Activated CD8-positive, alpha-beta memory T cell treated with anti-CD3 and anti-CD28 coated beads, Interleukin-2, amount 10 ng/mL, durations not matched to agents 7 days and 5 days (primary cell): ENCODE measurements at regions not wholly inside any gene's neighbourhood (a gene's known extent, or its start where the extent isn't known, plus 50 kb on each side); places are given as distances from the start of the nearest gene placed in this dataset.

Experiments
- ATAC-seq: fragments of 150-1000 bp; cut with Tn5 transposase; one replicate; pipeline ENCODE4 v1.10.0; 2021; ENCODE audit warnings: moderate library complexity
- CTCF ChIA-PET: fragments of 350-600 bp; sonication (Branson Sonifier 250); formaldehyde crosslinking; loops from one replicate; lab custom pipeline; 2021; ENCODE audit warnings: antibody characterized with exemption; lab: Charles Lee
- DNase-seq: peaks from one replicate; pipeline ENCODE4 v3.0.0-alpha.2; 2020
- H3K27ac Mint-ChIP-seq: one replicate; pipeline ENCODE4 v1.8.0; 2021; ENCODE audit warnings: mild to moderate bottlenecking, mixed read lengths
- H3K27me3 Mint-ChIP-seq: one replicate; pipeline ENCODE4 v1.8.0; 2021; ENCODE audit warnings: mixed read lengths
- H3K36me3 Mint-ChIP-seq: one replicate; pipeline ENCODE4 v1.8.0; 2021; ENCODE audit warnings: mild to moderate bottlenecking, mixed read lengths
- H3K4me1 Mint-ChIP-seq: one replicate; pipeline ENCODE4 v1.8.0; 2021; ENCODE audit warnings: mixed read lengths
- H3K4me3 Mint-ChIP-seq: one replicate; pipeline ENCODE4 v1.8.0; 2021; ENCODE audit warnings: mild to moderate bottlenecking, moderate library complexity, mixed read lengths
- H3K9me3 Mint-ChIP-seq: one replicate; pipeline ENCODE4 v1.8.0; 2022; ENCODE audit warnings: low read depth, mixed read lengths

DNA sequence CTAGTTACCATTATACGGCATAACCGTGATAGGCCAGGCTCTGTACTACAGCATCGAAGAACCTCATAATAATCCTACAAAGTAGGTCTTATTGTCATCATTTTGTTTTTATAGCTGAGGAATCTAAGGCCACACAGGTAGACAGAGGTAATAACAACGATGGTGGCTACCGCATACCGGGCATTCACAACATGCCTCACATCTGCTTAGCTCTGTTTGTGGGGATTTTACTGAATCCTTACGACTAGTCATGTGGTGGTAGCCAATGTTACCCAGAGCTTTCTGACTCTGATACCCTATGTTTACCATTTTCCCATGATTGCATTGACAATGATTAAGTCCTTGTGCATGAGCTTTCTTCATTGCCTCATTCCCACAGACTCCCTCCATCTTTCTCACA is 269.4 kb downstream of the TCF7L2 start:
- no peak for DNase-seq
- Mint-ChIP-seq H3K36me3 (no peaks in the 10 kb centered on the region), H3K4me3 (no peak overlapping the region), H3K27me3 (peaks cover 18% of the 10 kb centered on the region), H3K4me1 (peaks cover 6% of the 10 kb centered on the region), H3K9me3 (no peaks in the 10 kb centered on the region), H3K27ac (no peak overlapping the region)
- CTCF ChIA-PET, result no interaction called here
- ATAC-seq, result no peak

- ATAC-seq (no peak), DNase-seq (no peak)
- no peaks in the 10 kb centered on the region for H3K36me3 Mint-ChIP-seq
- no peak overlapping the region for H3K4me3 Mint-ChIP-seq
- H3K4me1 Mint-ChIP-seq, result peaks cover 6% of the 10 kb centered on the region
- H3K27me3 Mint-ChIP-seq, result peaks cover 21% of the 10 kb centered on the region
- no peaks in the 10 kb centered on the region for H3K9me3 Mint-ChIP-seq
- H3K27ac Mint-ChIP-seq, result no peak overlapping the region
- CTCF ChIA-PET, result no interaction called here
Observed at GRCh38 chr10:113221756-113222168, 271.7 kb downstream of the TCF7L2 start.

DNA sequence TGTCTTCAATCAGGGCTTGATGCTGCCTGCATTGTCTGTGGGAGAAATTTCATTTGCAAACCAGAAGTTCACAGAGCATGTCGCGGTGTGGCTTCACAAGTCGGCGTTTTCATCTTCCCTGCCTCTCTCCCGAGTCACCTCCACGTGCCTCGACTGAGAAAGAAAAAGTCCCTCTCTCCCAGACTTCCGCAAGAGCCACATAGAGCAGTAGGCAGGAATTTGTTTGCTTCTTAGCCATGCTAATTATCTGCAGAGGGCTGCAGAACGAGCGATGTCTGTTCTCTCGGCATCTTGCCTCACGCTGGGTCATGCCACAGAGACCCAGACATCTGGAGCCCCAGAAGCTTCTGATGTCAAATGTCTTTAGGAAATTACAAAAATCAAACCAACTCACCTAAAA is 272.2 kb downstream of the TCF7L2 start:
- ATAC-seq, result no peak
- H3K4me3 Mint-ChIP-seq, result no peak overlapping the region

DNA sequence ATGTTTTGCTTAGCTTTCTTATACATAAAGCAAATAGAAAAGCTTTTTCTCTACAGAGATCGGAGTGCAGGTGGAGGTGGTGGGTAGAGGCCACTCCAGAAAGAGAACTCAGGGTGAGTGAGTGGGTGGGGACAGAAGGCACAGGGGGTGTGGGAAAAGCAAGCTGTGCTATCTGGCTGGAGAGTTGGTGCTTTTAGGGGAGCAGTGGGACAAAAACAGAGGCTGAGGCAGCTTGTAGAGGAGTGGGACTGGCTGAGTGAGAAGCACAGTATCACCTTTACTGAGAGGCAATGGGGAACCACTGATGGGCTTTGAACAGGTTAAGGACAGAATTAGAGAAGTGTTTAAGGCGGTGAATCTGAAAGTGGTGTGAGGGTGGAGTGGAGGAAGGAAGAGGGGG is 275.3 kb downstream of the TCF7L2 start:
- H3K9me3 Mint-ChIP-seq, result no peaks in the 10 kb centered on the region
- H3K4me1 Mint-ChIP-seq, result peaks cover 6% of the 10 kb centered on the region
- no peaks in the 10 kb centered on the region for H3K36me3 Mint-ChIP-seq
- no peak overlapping the region for H3K27ac Mint-ChIP-seq
- peaks cover 37% of the 10 kb centered on the region for H3K27me3 Mint-ChIP-seq
- H3K4me3 Mint-ChIP-seq, result no peak overlapping the region
- no peak for DNase-seq
- CTCF ChIA-PET, result no interaction called here
- no peak for ATAC-seq

More for the DNA sequence above, 272.2 kb downstream of the TCF7L2 start:
- no peak overlapping the region for H3K27ac Mint-ChIP-seq
- CTCF ChIA-PET, result no interaction called here
- peaks cover 25% of the 10 kb centered on the region for H3K27me3 Mint-ChIP-seq
- H3K36me3 Mint-ChIP-seq, result no peaks in the 10 kb centered on the region
- H3K4me1 Mint-ChIP-seq, result peaks cover 6% of the 10 kb centered on the region
- no peaks in the 10 kb centered on the region for H3K9me3 Mint-ChIP-seq
- DNase-seq, result no peak

GRCh38 chr10:113225903-113226302 is 275.9 kb downstream of the TCF7L2 start:
- H3K4me3 Mint-ChIP-seq, result no peak overlapping the region
- ATAC-seq, result no peak
- CTCF ChIA-PET, result no interaction called here
- H3K27me3 Mint-ChIP-seq, result peaks cover 37% of the 10 kb centered on the region
- no peaks in the 10 kb centered on the region for H3K36me3 Mint-ChIP-seq
- peaks cover 6% of the 10 kb centered on the region for H3K4me1 Mint-ChIP-seq
- no peak for DNase-seq
- no peak overlapping the region for H3K27ac Mint-ChIP-seq
- no peaks in the 10 kb centered on the region for H3K9me3 Mint-ChIP-seq

DNA sequence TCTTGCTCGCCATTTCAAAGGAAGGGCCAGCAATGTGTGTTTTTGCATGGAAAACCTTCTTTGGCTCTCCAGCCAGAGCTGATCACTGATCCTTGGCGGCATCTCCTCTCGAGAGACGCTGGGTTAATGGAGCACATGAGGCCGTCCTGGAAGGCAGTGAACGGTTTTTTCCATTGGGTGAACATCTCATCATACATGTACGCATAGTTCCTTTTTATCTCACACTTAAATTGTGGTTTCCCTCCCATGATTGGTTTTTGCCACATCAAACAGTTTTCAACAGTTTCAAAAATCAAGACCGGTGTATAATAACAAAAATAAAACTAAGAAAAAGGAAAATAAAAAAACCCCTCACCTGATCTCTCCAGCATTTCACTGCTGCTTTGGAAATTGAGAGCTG is 276.4 kb downstream of the TCF7L2 start:
- Mint-ChIP-seq H3K4me3 (no peak overlapping the region), H3K4me1 (peaks cover 6% of the 10 kb centered on the region), H3K36me3 (no peaks in the 10 kb centered on the region), H3K27me3 (peaks cover 37% of the 10 kb centered on the region), H3K27ac (no peak overlapping the region), H3K9me3 (no peaks in the 10 kb centered on the region)
- DNase-seq (no peak), ATAC-seq (no peak)
- CTCF ChIA-PET, result no interaction called here

DNA sequence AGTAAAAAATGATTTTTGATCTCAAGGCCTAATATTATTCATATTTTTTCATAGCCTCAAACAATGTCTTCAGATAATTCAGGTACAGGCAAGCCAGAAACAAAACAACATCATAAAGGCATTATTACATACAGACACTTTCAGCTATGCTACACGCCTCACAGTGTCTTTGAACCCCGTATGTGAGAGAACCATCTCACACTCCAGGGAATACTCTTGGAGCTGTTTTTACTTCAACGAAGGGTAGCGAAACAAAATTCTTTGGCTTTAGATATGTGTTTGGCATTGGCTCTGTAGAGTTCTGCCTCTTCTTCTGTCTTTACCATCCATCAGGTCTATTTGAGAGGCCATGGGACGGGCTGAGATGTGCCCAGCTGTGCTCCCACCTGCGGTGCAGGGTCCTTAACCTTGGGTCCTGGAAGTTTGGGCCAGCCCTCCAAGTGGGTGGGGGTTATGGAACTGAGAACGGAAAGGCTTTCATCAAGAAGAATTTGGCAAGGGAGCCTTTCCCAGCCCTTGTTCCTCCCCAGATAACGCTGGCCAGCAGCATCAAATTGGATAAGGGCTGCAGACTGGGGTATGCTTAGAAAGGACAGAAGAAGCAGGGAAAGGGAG is 276.9 kb downstream of the TCF7L2 start:
- Mint-ChIP-seq H3K27me3 (peaks cover 40% of the 10 kb centered on the region), H3K4me1 (peaks cover 2% of the 10 kb centered on the region), H3K9me3 (no peaks in the 10 kb centered on the region), H3K27ac (no peak overlapping the region), H3K36me3 (no peaks in the 10 kb centered on the region), H3K4me3 (no peak overlapping the region)
- ATAC-seq (no peak), DNase-seq (no peak)
- CTCF ChIA-PET, result no interaction called here

DNA sequence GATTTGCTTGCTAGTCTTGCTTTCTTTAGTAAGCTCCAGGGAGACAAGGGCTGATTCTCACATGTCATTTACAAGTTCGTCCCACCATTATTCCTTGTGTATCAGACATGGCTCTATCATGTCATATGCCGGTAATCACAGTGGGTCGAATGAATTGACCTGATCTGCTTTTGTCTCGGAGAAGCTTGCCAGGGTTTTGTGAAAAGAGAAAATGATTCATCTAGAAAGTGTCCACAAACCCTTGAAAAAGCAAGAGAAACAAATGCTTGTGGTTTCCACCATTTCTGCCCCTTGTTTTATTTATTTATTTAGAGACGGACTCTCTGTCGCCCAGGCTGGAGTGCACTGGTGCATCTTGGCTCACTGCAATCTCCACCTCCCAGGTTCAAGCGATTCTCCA is 278.5 kb downstream of the TCF7L2 start:
- H3K4me1 Mint-ChIP-seq, result no peaks in the 10 kb centered on the region
- H3K4me3 Mint-ChIP-seq, result no peak overlapping the region
- H3K27ac Mint-ChIP-seq, result no peak overlapping the region
- H3K9me3 Mint-ChIP-seq, result no peaks in the 10 kb centered on the region
- no peak for ATAC-seq
- H3K36me3 Mint-ChIP-seq, result no peaks in the 10 kb centered on the region
- CTCF ChIA-PET, result no interaction called here
- DNase-seq, result no peak
- peaks cover 37% of the 10 kb centered on the region for H3K27me3 Mint-ChIP-seq

GRCh38 chr10:113230011-113230610 is 280.1 kb downstream of the TCF7L2 start:
- peaks cover 34% of the 10 kb centered on the region for H3K27me3 Mint-ChIP-seq
- no peaks in the 10 kb centered on the region for H3K36me3 Mint-ChIP-seq
- DNase-seq (no peak), ATAC-seq (no peak)
- CTCF ChIA-PET, result no interaction called here
- H3K27ac Mint-ChIP-seq, result no peak overlapping the region
- H3K4me1 Mint-ChIP-seq, result no peaks in the 10 kb centered on the region
- H3K9me3 Mint-ChIP-seq, result no peaks in the 10 kb centered on the region
- H3K4me3 Mint-ChIP-seq, result no peak overlapping the region

DNA sequence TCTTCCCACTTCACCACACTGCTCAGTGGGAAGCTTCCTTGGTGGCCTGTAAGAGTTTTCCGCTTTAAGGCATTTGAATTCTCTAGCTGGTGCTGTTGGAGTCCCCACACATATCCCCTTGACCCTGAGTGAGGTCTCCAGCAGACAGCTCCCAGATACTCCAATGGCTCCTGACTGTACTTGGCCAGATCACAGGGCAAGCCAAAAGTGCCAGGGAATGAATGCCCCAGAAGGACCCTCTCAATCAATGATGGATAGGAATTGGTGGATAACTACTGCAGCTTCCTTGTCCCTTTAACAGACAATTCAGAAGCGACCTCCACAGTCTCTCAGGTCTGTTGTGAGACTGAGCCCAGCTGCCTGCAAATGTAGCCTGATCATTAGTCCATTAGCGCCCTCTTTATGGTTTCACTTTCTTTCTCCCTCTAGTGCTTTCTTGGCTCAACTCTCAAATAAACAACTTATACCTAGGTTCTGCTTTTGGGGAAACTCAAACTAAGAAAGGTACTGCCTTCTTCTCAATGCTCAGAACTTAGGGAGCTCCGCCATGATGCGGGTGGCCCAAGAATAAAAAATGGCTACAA is 283.0 kb downstream of the TCF7L2 start:
- CTCF ChIA-PET, result no interaction called here
- Mint-ChIP-seq H3K4me3 (no peak overlapping the region), H3K4me1 (no peaks in the 10 kb centered on the region), H3K27ac (no peak overlapping the region), H3K36me3 (no peaks in the 10 kb centered on the region), H3K27me3 (peaks cover 13% of the 10 kb centered on the region), H3K9me3 (no peaks in the 10 kb centered on the region)
- ATAC-seq, result no peak
- no peak for DNase-seq

DNA sequence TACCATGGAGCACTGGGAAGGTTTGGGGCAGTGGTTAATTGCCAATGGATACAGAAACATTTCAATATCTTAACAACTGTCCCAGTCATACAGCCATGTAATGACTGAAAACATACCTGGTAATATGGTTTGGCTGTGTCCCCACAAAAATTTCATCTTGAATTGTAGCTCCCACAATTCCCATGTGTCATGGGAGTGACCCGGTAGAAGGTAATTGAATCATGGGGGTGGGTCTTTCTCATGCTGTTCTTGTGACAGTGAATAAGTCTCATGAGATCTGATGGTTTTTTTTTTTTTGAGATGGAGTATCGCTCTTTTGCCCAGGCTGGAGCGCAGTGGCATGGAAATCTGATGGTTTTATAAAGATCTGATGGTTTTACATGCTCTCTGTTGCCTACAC is 284.4 kb downstream of the TCF7L2 start:
- H3K4me3 Mint-ChIP-seq, result no peak overlapping the region
- CTCF ChIA-PET, result no interaction called here
- DNase-seq (no peak), ATAC-seq (no peak)
- H3K36me3 Mint-ChIP-seq, result no peaks in the 10 kb centered on the region
- H3K27me3 Mint-ChIP-seq, result peaks cover 10% of the 10 kb centered on the region
- H3K27ac Mint-ChIP-seq, result no peak overlapping the region
- no peaks in the 10 kb centered on the region for H3K4me1 Mint-ChIP-seq
- H3K9me3 Mint-ChIP-seq, result no peaks in the 10 kb centered on the region

DNA sequence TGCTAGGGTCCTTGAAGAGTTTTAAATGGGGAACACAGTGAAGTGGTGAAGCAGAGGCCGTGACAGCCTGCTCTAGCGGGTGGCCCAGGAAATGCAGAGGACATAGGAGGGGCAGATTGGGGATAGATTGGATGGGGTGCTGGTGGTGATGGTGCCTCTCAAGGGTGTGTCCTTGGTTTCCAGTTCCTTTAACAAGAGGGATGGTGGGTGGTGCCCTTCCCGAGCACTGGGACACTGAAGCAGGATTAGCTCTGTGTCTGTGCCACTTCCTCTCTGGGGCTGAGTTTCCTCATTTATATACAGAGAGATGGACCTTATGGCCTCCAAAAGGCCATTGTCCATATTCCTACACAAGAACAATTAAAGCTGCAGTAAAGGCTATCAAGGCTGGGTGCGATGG is 285.5 kb downstream of the TCF7L2 start:
- ATAC-seq, result no peak
- no peaks in the 10 kb centered on the region for H3K9me3 Mint-ChIP-seq
- CTCF ChIA-PET, result no interaction called here
- H3K4me3 Mint-ChIP-seq, result no peak overlapping the region
- H3K36me3 Mint-ChIP-seq, result no peaks in the 10 kb centered on the region
- H3K4me1 Mint-ChIP-seq, result no peaks in the 10 kb centered on the region
- peaks cover 21% of the 10 kb centered on the region for H3K27me3 Mint-ChIP-seq
- H3K27ac Mint-ChIP-seq, result no peak overlapping the region
- DNase-seq, result no peak

DNA sequence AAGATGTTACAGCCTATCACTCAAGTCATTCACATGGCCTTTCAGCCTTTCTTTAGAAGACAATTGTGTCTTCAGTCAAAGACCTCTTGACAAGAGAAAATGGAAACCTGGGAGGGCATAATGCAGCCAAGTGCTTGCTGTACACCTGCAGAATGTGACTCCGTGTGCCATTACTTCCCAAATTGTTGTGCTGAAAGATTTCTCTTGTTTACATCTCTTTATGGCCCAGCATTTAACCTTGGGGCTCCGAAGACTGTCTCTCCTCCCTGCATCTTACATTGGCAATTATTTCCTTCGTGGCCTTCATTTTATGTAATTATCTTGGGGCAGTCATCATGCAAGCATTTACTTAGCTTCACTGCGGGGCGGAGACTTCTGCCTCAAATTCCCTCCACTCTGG is 287.0 kb downstream of the TCF7L2 start:
- Mint-ChIP-seq H3K9me3 (no peaks in the 10 kb centered on the region), H3K36me3 (no peaks in the 10 kb centered on the region), H3K4me1 (no peaks in the 10 kb centered on the region), H3K27ac (no peak overlapping the region), H3K27me3 (peaks cover 32% of the 10 kb centered on the region), H3K4me3 (no peak overlapping the region)
- CTCF ChIA-PET, result no interaction called here
- DNase-seq (no peak), ATAC-seq (no peak)

DNA sequence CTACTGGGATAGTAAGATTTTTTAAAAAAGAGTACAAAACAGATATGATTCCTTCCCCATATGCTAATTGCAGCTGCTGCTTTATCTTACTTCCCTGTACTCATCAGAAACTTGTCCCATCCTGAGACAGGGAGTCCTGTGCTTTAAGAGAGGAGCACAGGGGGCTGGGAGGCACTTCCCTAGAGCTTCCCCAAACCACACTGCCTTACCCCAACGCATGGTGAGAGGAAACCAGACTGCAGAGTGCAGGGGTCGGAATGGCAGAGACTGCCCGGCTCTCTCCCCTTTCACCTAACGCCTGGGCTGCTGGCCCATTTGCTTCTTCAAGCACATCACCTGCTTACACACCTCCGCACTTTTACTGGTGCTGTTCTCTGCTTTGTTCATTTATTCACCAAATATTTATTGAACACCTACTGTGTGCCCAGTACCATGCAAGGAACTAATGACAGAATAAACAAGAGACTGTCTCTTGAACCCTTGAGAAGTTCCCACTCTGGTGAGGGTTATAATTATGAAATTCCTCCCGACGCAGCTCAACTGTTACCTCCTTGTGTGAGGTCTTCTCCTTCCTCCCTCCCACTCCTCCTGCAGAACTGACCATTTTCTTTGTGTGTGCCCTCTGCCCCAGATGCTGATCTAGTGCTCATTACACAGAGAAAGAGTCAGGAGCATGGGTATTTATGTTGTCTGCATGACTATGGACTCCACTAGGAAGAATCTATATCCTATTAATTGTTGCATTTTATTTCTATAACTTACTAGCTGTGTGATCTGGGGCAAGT is 289.7 kb downstream of the TCF7L2 start:
- no peak for DNase-seq
- H3K36me3 Mint-ChIP-seq, result no peaks in the 10 kb centered on the region
- CTCF ChIA-PET, result no interaction called here
- no peaks in the 10 kb centered on the region for H3K9me3 Mint-ChIP-seq
- H3K4me1 Mint-ChIP-seq, result no peaks in the 10 kb centered on the region
- no peak for ATAC-seq
- peaks cover 34% of the 10 kb centered on the region for H3K27me3 Mint-ChIP-seq
- no peak overlapping the region for H3K4me3 Mint-ChIP-seq
- no peak overlapping the region for H3K27ac Mint-ChIP-seq
